GM23338 (cell line): ENCODE measurements at regions not wholly inside any gene's neighbourhood (a gene's known extent, or its start where the extent isn't known, plus 50 kb on each side); places are given as distances from the start of the nearest gene placed in this dataset.

ENCODE experiments used
- ATAC-seq: fragments of 200-7000 bp; cut with Tn5 transposase; 3 replicates; pipeline ENCODE4 v1.9.1; 2020
- DNase-seq: peaks from one replicate; pipeline ENCODE4 v3.0.0-alpha.2; 2015; ENCODE audit warnings: low spot score
- H2AFZ ChIP-seq: fragments of 200-600 bp; sonication (generic); 2 replicates; pipeline ENCODE4 v1.8.0; 2016; ENCODE audit warnings: antibody characterized with exemption, mild to moderate bottlenecking, moderate library complexity
- H3F3A ChIP-seq: fragments of 200-600 bp; sonication (generic); replicated peaks from 2 replicates; pipeline ENCODE4 v1.8.0; 2017; ENCODE audit warnings: antibody characterized with exemption, mixed run types, low read depth
- H3K27ac ChIP-seq: fragments of 200-600 bp; sonication (generic); 2 replicates; pipeline ENCODE4 v1.6.1; 2016; ENCODE audit warnings: low read depth
- H3K27me3 ChIP-seq: fragments of 200-600 bp; sonication (generic); 2 replicates; pipeline ENCODE4 v1.8.0; 2016; ENCODE audit warnings: mild to moderate bottlenecking, mixed run types, moderate library complexity; ENCODE audit not compliant: insufficient read depth
- H3K36me3 ChIP-seq: fragments of 200-600 bp; sonication (generic); 2 replicates; pipeline ENCODE4 v1.8.0; 2016; ENCODE audit warnings: mild to moderate bottlenecking; ENCODE audit not compliant: insufficient read depth
- H3K4me1 ChIP-seq: fragments of 200-600 bp; sonication (generic); 2 replicates; pipeline ENCODE4 v1.8.0; 2016; ENCODE audit warnings: mild to moderate bottlenecking, moderate library complexity; ENCODE audit not compliant: insufficient read depth
- H3K4me2 ChIP-seq: fragments of 200-600 bp; sonication (generic); 2 replicates; pipeline ENCODE4 v1.7.1; 2017; ENCODE audit warnings: mixed run types
- H3K4me3 ChIP-seq: fragments of 200-600 bp; sonication (generic); 2 replicates; pipeline ENCODE4 v1.6.1; 2016; ENCODE audit warnings: mixed run types
- H3K79me2 ChIP-seq: fragments of 200-600 bp; sonication (generic); replicated peaks from 2 replicates; pipeline ENCODE4 v1.8.0; 2017; ENCODE audit warnings: mild to moderate bottlenecking; ENCODE audit not compliant: insufficient read depth
- H3K9me2 ChIP-seq: fragments of 200-600 bp; sonication (generic); 2 replicates; pipeline ENCODE4 v1.8.0; 2017; ENCODE audit not compliant: insufficient read depth
- H4K20me1 ChIP-seq: fragments of 200-600 bp; sonication (generic); replicated peaks from 2 replicates; pipeline ENCODE4 v1.8.0; 2017; ENCODE audit warnings: mild to moderate bottlenecking; ENCODE audit not compliant: insufficient read depth
- H3K27ac Mint-ChIP-seq: 2 replicates; pipeline ENCODE4 v1.8.0; 2020; ENCODE audit warnings: inconsistent platforms, mild to moderate bottlenecking, moderate library complexity, mixed read lengths
- H3K27me3 Mint-ChIP-seq: 3 replicates; pipeline ENCODE4 v1.8.0; 2022; ENCODE audit warnings: low read depth, mild to moderate bottlenecking, moderate library complexity, mixed read lengths, inconsistent platforms; ENCODE audit not compliant: insufficient read depth, poor library complexity
- H3K36me3 Mint-ChIP-seq: 3 replicates; pipeline ENCODE4 v1.8.0; 2021; ENCODE audit warnings: low read depth, mild to moderate bottlenecking, inconsistent platforms, moderate library complexity, mixed read lengths
- H3K4me1 Mint-ChIP-seq: 3 replicates; pipeline ENCODE4 v1.8.0; 2020; ENCODE audit warnings: mild to moderate bottlenecking, inconsistent platforms, mixed read lengths
- H3K4me3 Mint-ChIP-seq: 3 replicates; pipeline ENCODE4 v1.8.0; 2021; ENCODE audit warnings: moderate library complexity, mild to moderate bottlenecking, inconsistent platforms, mixed read lengths
- H3K9me3 Mint-ChIP-seq: 3 replicates; pipeline ENCODE4 v1.8.0; 2020; ENCODE audit warnings: moderate library complexity, mild to moderate bottlenecking, inconsistent platforms, mixed read lengths
- CREB1 ChIP-seq: fragments of 250-450 bp; sonication (Bioruptor Pico); IDR thresholded peaks from 2 replicates; pipeline ENCODE4 v1.5.0; 2020; ENCODE audit warnings: low read depth, mild to moderate bottlenecking, moderate library complexity
- CTCF ChIP-seq, 2 experiments: fragments of 200-600 bp in 1 of 2; sonication (generic) in 1 of 2; conservative IDR thresholded peaks; 2 replicates each; pipeline versions ENCODE4 v1.5.1 to v1.6.1; 2016 to 2017; ENCODE audit warnings: antibody characterized with exemption in 2 of 2, low read depth in 2 of 2, mild to moderate bottlenecking in 2 of 2, moderate library complexity in 1 of 2
- ETS1 ChIP-seq: IDR thresholded peaks from 2 replicates; pipeline ENCODE4 v1.6.1; 2016; ENCODE audit warnings: antibody characterized with exemption
- EZH2 ChIP-seq: fragments of 200-600 bp; sonication (generic); IDR thresholded peaks from one replicate; pipeline ENCODE4 v1.8.0; 2017; ENCODE audit warnings: antibody characterized with exemption, mild to moderate bottlenecking, low read depth; ENCODE audit not compliant: unreplicated experiment
- JUNB ChIP-seq: IDR thresholded peaks from one replicate; pipeline ENCODE4 v1.6.1; 2016; ENCODE audit warnings: antibody characterized with exemption; ENCODE audit not compliant: unreplicated experiment
- REST ChIP-seq: IDR thresholded peaks from one replicate; pipeline ENCODE4 v1.6.1; 2018; ENCODE audit warnings: antibody characterized with exemption; ENCODE audit not compliant: unreplicated experiment
- ZNF462 ChIP-seq: fragments of 250-450 bp; sonication (Bioruptor Pico); IDR thresholded peaks from 2 replicates; pipeline ENCODE4 v1.5.0; 2020; ENCODE audit warnings: mild to moderate bottlenecking, moderate library complexity

- TF ChIP-seq ZNF462 (CRISPR knock-in tag), result no peak
- TF ChIP-seq EZH2, result no peak
- TF ChIP-seq CTCF (conservative IDR thresholded peaks at IDR 0.05; ENCODE audit: low read depth in 2 of 2), result no peak
- no peak for TF ChIP-seq CREB1 (CRISPR knock-in tag)
- TF ChIP-seq JUNB, result no peak
Observed at GRCh38 chr6:43847741-43848630, 78.0 kb downstream of the VEGFA start (continued).

- Histone ChIP-seq H3K4me1 (no peaks in the 10 kb centered on the region), H3K79me2 (no peaks in the 10 kb centered on the region), H3K27me3 (no peaks in the 10 kb centered on the region), H3K9me2 (no peaks in the 10 kb centered on the region), H3K27ac (no peak overlapping the region), H3F3A (no peaks in the 10 kb centered on the region), H2AFZ (no peak overlapping the region), H3K4me2 (no peak overlapping the region), H4K20me1 (no peaks in the 10 kb centered on the region), H3K4me3 (no peak overlapping the region), H3K36me3 (no peaks in the 10 kb centered on the region)
- TF ChIP-seq CREB1 (CRISPR knock-in tag) (no peak), REST (no peak), ETS1 (no peak)
- no peak overlapping the region for H3K4me3 Mint-ChIP-seq
- no peaks in the 10 kb centered on the region for H3K36me3 Mint-ChIP-seq
- peaks cover 8% of the 10 kb centered on the region for H3K27me3 Mint-ChIP-seq
- DNase-seq (no peak), ATAC-seq (no peak)
- peaks cover 16% of the 10 kb centered on the region for H3K4me1 Mint-ChIP-seq
- no peaks in the 10 kb centered on the region for H3K9me3 Mint-ChIP-seq
- H3K27ac Mint-ChIP-seq, result no peak overlapping the region
Observed at GRCh38 chr6:43846556-43846955, 76.5 kb downstream of the VEGFA start.
